ENCODE measurements at regions not wholly inside any gene's neighbourhood (a gene's known extent, or its start where the extent isn't known, plus 50 kb on each side); places are given as distances from the start of the nearest gene placed in this dataset.
A peak's percentile ranks its signal among the peaks of the same experiment; 100 is the strongest.

- H3K36me3 Mint-ChIP-seq (ENCODE audit: low read depth) = no peaks in the 10 kb centered on the region
- Histone ChIP-seq H3K27ac (ENCODE audit: low read depth, low read length) (no peak overlapping the region), H3K27me3 (ENCODE audit: control insufficient read depth, insufficient read depth, low read length, poor library complexity, severe bottlenecking) (no peaks in the 10 kb centered on the region), H3K36me3 (ENCODE audit: control insufficient read depth, insufficient read depth, low read length) (no peaks in the 10 kb centered on the region), H3K4me1 (ENCODE audit: control insufficient read depth, insufficient read depth, low read length) (no peaks in the 10 kb centered on the region), H3K9ac (ENCODE audit: extremely low read depth, low read length, poor library complexity, severe bottlenecking) (no peak overlapping the region), H3K4me3 (ENCODE audit: low read length) (no peak overlapping the region), H3K9me3 (ENCODE audit: control insufficient read depth, low read length) (no peaks in the 10 kb centered on the region)
- no peak for DNase-seq
- 83 to 93% methylated on average over 4 to 7 of the region's 7 CpGs for WGBS, 2 experiments (ENCODE audit: insufficient coverage in 1 of 2, insufficient read length in 1 of 2)
- no peaks in the 10 kb centered on the region for H3K27me3 Mint-ChIP-seq (ENCODE audit: insufficient read depth)
- H3K4me1 Mint-ChIP-seq = no peaks in the 10 kb centered on the region
- H3K4me3 Mint-ChIP-seq = no peak overlapping the region
- TF ChIP-seq, protein P1, sequence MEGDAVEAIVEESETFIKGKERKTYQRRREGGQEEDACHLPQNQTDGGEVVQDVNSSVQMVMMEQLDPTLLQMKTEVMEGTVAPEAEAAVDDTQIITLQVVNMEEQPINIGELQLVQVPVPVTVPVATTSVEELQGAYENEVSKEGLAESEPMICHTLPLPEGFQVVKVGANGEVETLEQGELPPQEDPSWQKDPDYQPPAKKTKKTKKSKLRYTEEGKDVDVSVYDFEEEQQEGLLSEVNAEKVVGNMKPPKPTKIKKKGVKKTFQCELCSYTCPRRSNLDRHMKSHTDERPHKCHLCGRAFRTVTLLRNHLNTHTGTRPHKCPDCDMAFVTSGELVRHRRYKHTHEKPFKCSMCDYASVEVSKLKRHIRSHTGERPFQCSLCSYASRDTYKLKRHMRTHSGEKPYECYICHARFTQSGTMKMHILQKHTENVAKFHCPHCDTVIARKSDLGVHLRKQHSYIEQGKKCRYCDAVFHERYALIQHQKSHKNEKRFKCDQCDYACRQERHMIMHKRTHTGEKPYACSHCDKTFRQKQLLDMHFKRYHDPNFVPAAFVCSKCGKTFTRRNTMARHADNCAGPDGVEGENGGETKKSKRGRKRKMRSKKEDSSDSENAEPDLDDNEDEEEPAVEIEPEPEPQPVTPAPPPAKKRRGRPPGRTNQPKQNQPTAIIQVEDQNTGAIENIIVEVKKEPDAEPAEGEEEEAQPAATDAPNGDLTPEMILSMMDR (conservative IDR thresholded peaks at IDR 0.05) = no peak
- H3K9me3 Mint-ChIP-seq = no peaks in the 10 kb centered on the region
- H3K27ac Mint-ChIP-seq = no peak overlapping the region
These were observed 887.1 kb upstream of the FRG1 start for GRCh38 chr4:189053621-189054020.

- 29% methylated on average over 1 of the region's 1 CpG; no CpG with 5 or more reads in 1 of the 2 experiments for WGBS, 2 experiments (ENCODE audit: insufficient coverage in 1 of 2, insufficient read length in 1 of 2)
- no peak for DNase-seq
- no peaks in the 10 kb centered on the region for H3K4me1 ChIP-seq (ENCODE audit: control insufficient read depth, insufficient read depth, low read length)
- no peak overlapping the region for H3K4me3 Mint-ChIP-seq
- no peaks in the 10 kb centered on the region for H3K27me3 ChIP-seq (ENCODE audit: control insufficient read depth, insufficient read depth, low read length, poor library complexity, severe bottlenecking)
- H3K9me3 ChIP-seq (ENCODE audit: control insufficient read depth, low read length) = peaks cover 18% of the 10 kb centered on the region
- no peak overlapping the region for H3K9ac ChIP-seq (ENCODE audit: extremely low read depth, low read length, poor library complexity, severe bottlenecking)
- no peaks in the 10 kb centered on the region for H3K36me3 Mint-ChIP-seq (ENCODE audit: low read depth)
- H3K27me3 Mint-ChIP-seq (ENCODE audit: insufficient read depth) = no peaks in the 10 kb centered on the region
- TF ChIP-seq, protein P1 (conservative IDR thresholded peaks at IDR 0.05) = no peak
- no peak overlapping the region for H3K27ac Mint-ChIP-seq
- no peak overlapping the region for H3K27ac ChIP-seq (ENCODE audit: low read depth, low read length)
- H3K9me3 Mint-ChIP-seq = no peaks in the 10 kb centered on the region
- H3K4me3 ChIP-seq (ENCODE audit: low read length) = no peak overlapping the region
- no peaks in the 10 kb centered on the region for H3K36me3 ChIP-seq (ENCODE audit: control insufficient read depth, insufficient read depth, low read length)
- H3K4me1 Mint-ChIP-seq = peaks cover 13% of the 10 kb centered on the region
These were observed 880.6 kb upstream of the FRG1 start for GRCh38 chr4:189060104-189060503.

DNA sequence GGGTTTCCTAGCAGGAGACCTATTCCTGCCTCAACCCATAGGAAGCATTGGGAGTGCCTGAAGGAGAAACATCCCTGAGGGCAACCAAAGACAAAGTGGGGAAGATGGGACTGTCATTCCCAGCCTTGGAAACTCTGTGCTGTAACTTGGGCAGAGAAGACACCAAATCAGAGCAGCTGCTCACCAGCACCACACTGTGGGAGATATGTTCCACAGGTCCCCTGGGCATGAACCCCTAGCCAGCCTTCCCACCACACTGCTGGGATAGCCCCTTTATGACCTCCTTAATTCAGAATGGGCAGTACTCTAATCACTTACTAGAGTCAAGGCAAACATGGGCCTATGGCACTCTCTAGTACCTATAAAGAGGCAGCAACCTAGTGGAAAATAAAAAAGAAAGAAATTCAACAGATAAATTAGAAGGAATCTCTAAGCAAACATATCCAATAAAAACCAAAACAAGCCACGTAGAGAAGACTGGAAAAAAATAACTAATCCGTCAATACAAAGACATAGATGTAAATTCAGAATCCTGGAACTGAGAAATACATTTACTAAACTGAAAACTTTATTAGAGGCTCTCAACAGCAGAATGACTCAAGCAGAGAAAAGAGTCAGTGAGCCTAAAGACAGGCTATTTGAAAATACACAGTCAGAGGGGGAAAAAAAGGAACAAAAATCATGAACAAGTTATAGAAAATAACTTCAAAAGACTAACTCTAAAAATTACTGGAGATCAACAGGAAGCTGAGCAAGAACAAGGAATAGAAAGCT, 878.4 kb upstream of the FRG1 start:
- TF ChIP-seq, protein P1 (conservative IDR thresholded peaks at IDR 0.05) = peak; percentile 66
- H3K4me1 ChIP-seq (ENCODE audit: control insufficient read depth, insufficient read depth, low read length) = no peaks in the 10 kb centered on the region
- peak; percentile 58 for DNase-seq
- no peaks in the 10 kb centered on the region for H3K36me3 ChIP-seq (ENCODE audit: control insufficient read depth, insufficient read depth, low read length)
- H3K9me3 ChIP-seq (ENCODE audit: control insufficient read depth, low read length) = peaks cover 18% of the 10 kb centered on the region
- H3K36me3 Mint-ChIP-seq (ENCODE audit: low read depth) = no peaks in the 10 kb centered on the region
- H3K9ac ChIP-seq (ENCODE audit: extremely low read depth, low read length, poor library complexity, severe bottlenecking) = no peak overlapping the region
- H3K27ac ChIP-seq (ENCODE audit: low read depth, low read length) = no peak overlapping the region
- no peaks in the 10 kb centered on the region for H3K27me3 ChIP-seq (ENCODE audit: control insufficient read depth, insufficient read depth, low read length, poor library complexity, severe bottlenecking)
- 89% methylated on average over 2 of the region's 2 CpGs; no CpG with 5 or more reads in 1 of the 2 experiments for WGBS, 2 experiments (ENCODE audit: insufficient coverage in 1 of 2, insufficient read length in 1 of 2)
- no peak overlapping the region for H3K4me3 ChIP-seq (ENCODE audit: low read length)
- no peaks in the 10 kb centered on the region for H3K27me3 Mint-ChIP-seq (ENCODE audit: insufficient read depth)
- H3K27ac Mint-ChIP-seq = no peak overlapping the region
- H3K9me3 Mint-ChIP-seq = no peaks in the 10 kb centered on the region
- H3K4me1 Mint-ChIP-seq = peaks cover 13% of the 10 kb centered on the region
- H3K4me3 Mint-ChIP-seq = no peak overlapping the region

Measured in endodermal cell (in vitro differentiated cells).